ENCODE measurements at regions not wholly inside any gene's neighbourhood (a gene's known extent, or its start where the extent isn't known, plus 50 kb on each side); places are given as distances from the start of the nearest gene placed in this dataset.

GRCh38 chr13:110820322-110820721 lies 94.5 kb downstream of the ANKRD10 start:
- no peak for DNase-seq
- intact Hi-C loops (cut with micrococcal nuclease), result no loop called here
- H4K20me1 ChIP-seq (ENCODE audit: insufficient read depth, low read length), result no peaks in the 10 kb centered on the region
- H3K14ac ChIP-seq (replicated peaks; ENCODE audit: low read depth, low read length), result no peak overlapping the region
- no peak overlapping the region for H4K91ac ChIP-seq (ENCODE audit: insufficient read depth, low read depth, low read length)
- no peaks in the 10 kb centered on the region for H3K79me1 ChIP-seq (ENCODE audit: low read depth in 1 of 2, low read length in 2 of 2)
- no peak overlapping the region for H3K4me2 ChIP-seq (ENCODE audit: low read depth, low read length)
- in situ Hi-C loops (cut with MboI; ENCODE audit: low sequenced_read_pairs), result loop anchor here (25.0 kb wide), 1 partner anchor 233 kb away; no protein-coding TSS in a partner anchor
- H3K4me1 ChIP-seq (ENCODE audit: control insufficient read depth, insufficient read depth, low read length), result peaks cover 2% of the 10 kb centered on the region; the same call in 1 of the 2 replicates
- H3K36me3 ChIP-seq (ENCODE audit: control insufficient read depth, insufficient read depth, low read length), result no peaks in the 10 kb centered on the region
- no peak overlapping the region for H3K4me3 ChIP-seq (ENCODE audit: insufficient read depth, low read depth, low read length)
- no peak overlapping the region for H2BK120ac ChIP-seq (ENCODE audit: low read depth, low read length)
- no peaks in the 10 kb centered on the region for H3K9me3 ChIP-seq (ENCODE audit: control insufficient read depth, insufficient read depth, low read length)
- ChIA-PET POLR2A (ENCODE audit: unreplicated experiment) (interaction anchor here (0.6 kb wide), 1 partner anchor 163 kb away, joined by 5 read pairs; no protein-coding TSS in a partner anchor), CTCF (interaction anchor here (0.6 kb wide), 1 partner anchor 460 kb away, joined by 4 read pairs; no protein-coding TSS in a partner anchor)
- no peak overlapping the region for H3K23ac ChIP-seq (ENCODE audit: low read depth, low read length)
- no peak overlapping the region for H4K8ac ChIP-seq (ENCODE audit: low read depth in 2 of 2, low read length in 2 of 2)
- TF ChIP-seq FOS (IDR thresholded peaks at IDR 0.05; ENCODE audit: low read depth, low read length), result no peak
- TF ChIP-seq MXI1 (IDR thresholded peaks at IDR 0.05; ENCODE audit: borderline replicate concordance, low read depth, low read length), result no peak
- TF ChIP-seq SMC3 (IDR thresholded peaks at IDR 0.05; ENCODE audit: low read depth, low read length), result no peak
- no peak for TF ChIP-seq ELK1 (IDR thresholded peaks at IDR 0.05; ENCODE audit: borderline replicate concordance, low read depth, low read length)
- no peak for TF ChIP-seq BHLHE40 (IDR thresholded peaks at IDR 0.05; ENCODE audit: low read depth, low read length)
- no peak for TF ChIP-seq CTCF (conservative IDR thresholded peaks at IDR 0.05; ENCODE audit: low read depth, low read length)
- no peak for TF ChIP-seq RFX5 (IDR thresholded peaks at IDR 0.05; ENCODE audit: low read depth, low read length)
- TF ChIP-seq RAD21 (IDR thresholded peaks at IDR 0.05; ENCODE audit: low read length), result no peak
- no peak overlapping the region for H3K56ac ChIP-seq (ENCODE audit: extremely low read depth, insufficient read depth, low read length)
- BruUV-seq (replicated peaks), result no TSS peak
- no CpG with 5 or more reads among the region's 9 CpGs for WGBS, 2 experiments (ENCODE audit: extremely low coverage in 2 of 2, insufficient read length in 1 of 2)
- H2BK5ac ChIP-seq (ENCODE audit: low read depth, low read length, poor library complexity, severe bottlenecking), result no peak overlapping the region
- no peak overlapping the region for H2AFZ ChIP-seq (replicated peaks; ENCODE audit: low read length, poor library complexity)
- no peak overlapping the region for H3K18ac ChIP-seq (ENCODE audit: low read depth, low read length)
- H3K9ac ChIP-seq (ENCODE audit: low read depth, low read length), result no peak overlapping the region
- no peak overlapping the region for H2BK15ac ChIP-seq (ENCODE audit: low read depth, low read length)
- H2AK5ac ChIP-seq (ENCODE audit: low read depth, low read length), result no peak overlapping the region
- H2AK9ac ChIP-seq (replicated peaks; ENCODE audit: low read depth, low read length, poor library complexity), result no peak overlapping the region
- dilution Hi-C loops (cut with HindIII; ENCODE audit: low sequenced_read_pairs, unreplicated experiment), result no loop called here
- H3K9me1 ChIP-seq (ENCODE audit: insufficient read depth, low read length), result no peaks in the 10 kb centered on the region
- no peak overlapping the region for H2BK20ac ChIP-seq (ENCODE audit: low read depth, low read length)
- H3K4ac ChIP-seq (ENCODE audit: low read depth, low read length), result no peak overlapping the region
- no peak overlapping the region for H4K5ac ChIP-seq (ENCODE audit: low read depth, low read length)
- no peak overlapping the region for H3K27ac ChIP-seq (ENCODE audit: insufficient read depth, low read length)
- ATAC-seq (ENCODE audit: low read depth), result no peak
- H3K27me3 ChIP-seq (ENCODE audit: control insufficient read depth, insufficient read depth, low read length), result peaks cover 4% of the 10 kb centered on the region; the same call in 1 of the 2 replicates
